Activated T-cell treated with anti-CD3 and anti-CD28 coated beads, Interleukin-2, amount 50 U/mL, for 1 hour (primary cell): ENCODE measurements at regions not wholly inside any gene's neighbourhood (a gene's known extent, or its start where the extent isn't known, plus 50 kb on each side); places are given as distances from the start of the nearest gene placed in this dataset.

ENCODE experiments used
- DNase-seq: peaks from one replicate; pipeline ENCODE4 v3.0.0-alpha.2; 2020

GRCh38 chr14:32006263-32007110 is 70.6 kb upstream of the ARHGAP5 start:
- DNase-seq = no peak

- no peak for DNase-seq
Observed at GRCh38 chr14:32007755-32008362, 69.2 kb upstream of the ARHGAP5 start.

- no peak for DNase-seq
Observed at GRCh38 chr14:32008602-32009193, 68.4 kb upstream of the ARHGAP5 start.

- no peak for DNase-seq
Observed at GRCh38 chr14:32009221-32009975, 67.7 kb upstream of the ARHGAP5 start.

- DNase-seq = no peak
Observed at GRCh38 chr14:32009976-32010581, 67.0 kb upstream of the ARHGAP5 start.

GRCh38 chr14:32010604-32011125 is 66.4 kb upstream of the ARHGAP5 start:
- no peak for DNase-seq

- DNase-seq = no peak
Observed at GRCh38 chr14:32011225-32011624, 65.9 kb upstream of the ARHGAP5 start.

GRCh38 chr14:32012062-32012461 is 65.0 kb upstream of the ARHGAP5 start:
- no peak for DNase-seq

GRCh38 chr14:32012571-32012970 is 64.5 kb upstream of the ARHGAP5 start:
- no peak for DNase-seq

GRCh38 chr14:32013083-32013482 is 64.0 kb upstream of the ARHGAP5 start:
- DNase-seq = no peak

- no peak for DNase-seq
Observed at GRCh38 chr14:32014057-32014456, 63.0 kb upstream of the ARHGAP5 start.

GRCh38 chr14:32014498-32014897 is 62.6 kb upstream of the ARHGAP5 start:
- DNase-seq = no peak

- DNase-seq = no peak
Observed at GRCh38 chr14:32015166-32015565, 61.9 kb upstream of the ARHGAP5 start.

GRCh38 chr14:32017587-32017986 is 59.5 kb upstream of the ARHGAP5 start:
- DNase-seq = no peak

- no peak for DNase-seq
Observed at GRCh38 chr14:32018391-32019092, 58.6 kb upstream of the ARHGAP5 start.

GRCh38 chr14:32019276-32019675 is 57.8 kb upstream of the ARHGAP5 start:
- no peak for DNase-seq

- no peak for DNase-seq
Observed at GRCh38 chr14:32020882-32021281, 56.2 kb upstream of the ARHGAP5 start.

GRCh38 chr14:32021341-32021740 is 55.8 kb upstream of the ARHGAP5 start:
- no peak for DNase-seq

- DNase-seq = no peak
Observed at GRCh38 chr14:32022525-32022924, 54.6 kb upstream of the ARHGAP5 start.

- no peak for DNase-seq
Observed at GRCh38 chr14:32022938-32023466, 54.1 kb upstream of the ARHGAP5 start.

GRCh38 chr14:32023540-32023939 is 53.6 kb upstream of the ARHGAP5 start:
- DNase-seq = no peak
